ENCODE measurements at regions not wholly inside any gene's neighbourhood (a gene's known extent, or its start where the extent isn't known, plus 50 kb on each side); places are given as distances from the start of the nearest gene placed in this dataset.

DNA sequence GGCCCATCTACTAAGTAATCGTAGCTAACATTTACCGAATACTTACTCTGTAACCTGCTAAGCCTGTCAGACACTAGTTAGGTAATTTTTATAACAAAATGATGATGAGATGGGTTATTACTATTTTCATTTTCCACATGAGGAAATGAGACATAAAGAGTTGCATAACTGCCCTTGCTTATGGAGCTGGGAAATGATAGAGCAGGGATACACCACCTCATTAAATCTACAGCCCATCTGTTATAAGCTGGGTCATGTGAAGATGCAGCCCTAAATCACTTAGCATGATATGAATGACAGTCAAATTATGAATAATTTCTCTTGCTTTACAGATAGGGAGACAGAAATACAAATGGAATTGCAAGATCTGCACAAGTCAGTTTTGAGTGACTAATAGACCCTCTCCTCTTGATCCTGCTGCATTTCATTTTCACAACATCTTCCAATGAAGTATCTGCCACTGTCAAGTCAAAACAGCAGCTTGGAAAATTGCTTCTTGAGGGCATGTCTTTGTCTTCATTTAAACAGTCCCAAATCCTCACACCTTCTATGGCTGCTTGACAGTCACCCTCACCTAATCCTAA, 364.7 kb downstream of the PRELID2 start:
- BruUV-seq (replicated peaks): no TSS peak
- Histone ChIP-seq H2AK9ac (replicated peaks; ENCODE audit: low read depth, low read length, poor library complexity) (no peak overlapping the region), H2AFZ (replicated peaks; ENCODE audit: low read length, poor library complexity) (no peak overlapping the region), H3K18ac (ENCODE audit: low read depth, low read length) (peak overlapping the region; percentile 13; the same call in 1 of the 2 replicates), H3K36me3 (ENCODE audit: control insufficient read depth, insufficient read depth, low read length) (no peaks in the 10 kb centered on the region), H2BK20ac (ENCODE audit: low read depth, low read length) (no peak overlapping the region), H4K8ac (ENCODE audit: low read depth in 2 of 2, low read length in 2 of 2) (no peak overlapping the region), H3K14ac (replicated peaks; ENCODE audit: low read depth, low read length) (no peak overlapping the region), H3K4ac (ENCODE audit: low read depth, low read length) (no peak overlapping the region), H3K9ac (ENCODE audit: low read depth, low read length) (no peak overlapping the region), H3K4me1 (ENCODE audit: control insufficient read depth, insufficient read depth, low read length) (peaks cover 9% of the 10 kb centered on the region), H2BK120ac (ENCODE audit: low read depth, low read length) (no peak overlapping the region), H3K79me1 (ENCODE audit: low read depth in 1 of 2, low read length in 2 of 2) (no peaks in the 10 kb centered on the region), H3K4me2 (ENCODE audit: low read depth, low read length) (no peak overlapping the region), H4K91ac (ENCODE audit: insufficient read depth, low read depth, low read length) (no peak overlapping the region), H3K4me3 (ENCODE audit: insufficient read depth, low read depth, low read length) (no peak overlapping the region), H3K9me1 (ENCODE audit: insufficient read depth, low read length) (no peaks in the 10 kb centered on the region), H2BK5ac (ENCODE audit: low read depth, low read length, poor library complexity, severe bottlenecking) (no peak overlapping the region), H3K27ac (ENCODE audit: insufficient read depth, low read length) (no peak overlapping the region), H2AK5ac (ENCODE audit: low read depth, low read length) (no peak overlapping the region), H4K20me1 (ENCODE audit: insufficient read depth, low read length) (no peaks in the 10 kb centered on the region), H3K23ac (ENCODE audit: low read depth, low read length) (no peak overlapping the region), H2BK15ac (ENCODE audit: low read depth, low read length) (no peak overlapping the region), H3K27me3 (ENCODE audit: control insufficient read depth, insufficient read depth, low read length) (no peaks in the 10 kb centered on the region), H3K56ac (ENCODE audit: extremely low read depth, insufficient read depth, low read length) (no peak overlapping the region), H3K9me3 (ENCODE audit: control insufficient read depth, insufficient read depth, low read length) (no peaks in the 10 kb centered on the region), H4K5ac (ENCODE audit: low read depth, low read length) (no peak overlapping the region; the same call in 1 of the 2 replicates)
- in situ Hi-C loops (cut with MboI; ENCODE audit: low sequenced_read_pairs): no loop called here
- CTCF ChIA-PET: no interaction called here
- TF ChIP-seq BHLHE40 (IDR thresholded peaks at IDR 0.05; ENCODE audit: low read depth, low read length) (no peak), NFE2L2 (IDR thresholded peaks at IDR 0.05; ENCODE audit: low read depth, low read length) (no peak), FOS (IDR thresholded peaks at IDR 0.05; ENCODE audit: low read depth, low read length) (no peak), CEBPB (IDR thresholded peaks at IDR 0.05; ENCODE audit: low read depth, low read length) (peak; percentile 48; the same call in 1 of the 2 replicates), MAZ (IDR thresholded peaks at IDR 0.05; ENCODE audit: borderline replicate concordance, low read depth, low read length) (no peak)
- TF ChIP-seq, protein P1, sequence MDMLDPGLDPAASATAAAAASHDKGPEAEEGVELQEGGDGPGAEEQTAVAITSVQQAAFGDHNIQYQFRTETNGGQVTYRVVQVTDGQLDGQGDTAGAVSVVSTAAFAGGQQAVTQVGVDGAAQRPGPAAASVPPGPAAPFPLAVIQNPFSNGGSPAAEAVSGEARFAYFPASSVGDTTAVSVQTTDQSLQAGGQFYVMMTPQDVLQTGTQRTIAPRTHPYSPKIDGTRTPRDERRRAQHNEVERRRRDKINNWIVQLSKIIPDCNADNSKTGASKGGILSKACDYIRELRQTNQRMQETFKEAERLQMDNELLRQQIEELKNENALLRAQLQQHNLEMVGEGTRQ (IDR thresholded peaks at IDR 0.05; ENCODE audit: low read depth, low read length): no peak
- intact Hi-C loops (cut with micrococcal nuclease): no loop called here
- WGBS, 2 experiments (ENCODE audit: extremely low coverage in 2 of 2, insufficient read length in 1 of 2): no CpG with 5 or more reads among the region's 2 CpGs
- DNase-seq (no peak), ATAC-seq (ENCODE audit: low read depth) (no peak)
- dilution Hi-C loops (cut with HindIII; ENCODE audit: low sequenced_read_pairs, unreplicated experiment): no loop called here
- POLR2A ChIA-PET (ENCODE audit: unreplicated experiment): no interaction called here

Data from IMR-90 (cell line).